ENCODE measurements at regions not wholly inside any gene's neighbourhood (a gene's known extent, or its start where the extent isn't known, plus 50 kb on each side); places are given as distances from the start of the nearest gene placed in this dataset.

- no peak for TF ChIP-seq CTCF (IDR thresholded peaks at IDR 0.05)
Observed at GRCh38 chr2:182608181-182608845, 107.7 kb upstream of the DNAJC10 start.

GRCh38 chr2:182610231-182610630, 105.8 kb upstream of the DNAJC10 start:
- TF ChIP-seq CTCF (IDR thresholded peaks at IDR 0.05) = no peak

- no peak for TF ChIP-seq CTCF (IDR thresholded peaks at IDR 0.05)
Observed at GRCh38 chr2:182611009-182611408, 105.0 kb upstream of the DNAJC10 start.

GRCh38 chr2:182615036-182615435, 101.0 kb upstream of the DNAJC10 start:
- no peak for TF ChIP-seq CTCF (IDR thresholded peaks at IDR 0.05)

GRCh38 chr2:182616471-182617393, 99.3 kb upstream of the DNAJC10 start:
- TF ChIP-seq CTCF (IDR thresholded peaks at IDR 0.05) = no peak

GRCh38 chr2:182618672-182619079, 97.4 kb upstream of the DNAJC10 start:
- TF ChIP-seq CTCF (IDR thresholded peaks at IDR 0.05) = no peak

- TF ChIP-seq CTCF (IDR thresholded peaks at IDR 0.05) = no peak
Observed at GRCh38 chr2:182619276-182619675, 96.8 kb upstream of the DNAJC10 start.

Measured in LNCAP (cell line).